Neural cell (in vitro differentiated cells): ENCODE measurements at regions not wholly inside any gene's neighbourhood (a gene's known extent, or its start where the extent isn't known, plus 50 kb on each side); places are given as distances from the start of the nearest gene placed in this dataset.
A peak's percentile ranks its signal among the peaks of the same experiment; 100 is the strongest.

Source experiments
- H2AFZ ChIP-seq: fragments of 200-600, 300-800 bp; sonication (generic), shearing (Covaris generic); 2 replicates; pipeline ENCODE4 v1.6.0; 2014; ENCODE audit warnings: low read depth, mild to moderate bottlenecking, antibody characterized with exemption, low read length, moderate library complexity
- H3F3A ChIP-seq: fragments of 200-600 bp; shearing (Covaris generic); 2 replicates; pipeline ENCODE4 v1.6.1; 2016; ENCODE audit warnings: mild to moderate bottlenecking, moderate library complexity, mixed read lengths, antibody characterized with exemption, low read length; ENCODE audit not compliant: insufficient read depth, poor library complexity, severe bottlenecking
- H3K27ac ChIP-seq: fragments of 200-600, 300-800 bp; sonication (generic), shearing (Covaris generic); 2 replicates; pipeline ENCODE4 v1.5.1; 2014; ENCODE audit warnings: mild to moderate bottlenecking, low read length, moderate library complexity
- H3K27me3 ChIP-seq: fragments of 300-800, 200-600 bp; sonication (generic), shearing (Covaris generic); 2 replicates; pipeline ENCODE4 v1.6.0; 2014; ENCODE audit warnings: mild to moderate bottlenecking, low read depth, low read length, moderate library complexity; ENCODE audit not compliant: insufficient read depth
- H3K36me3 ChIP-seq: fragments of 300-800, 200-600 bp; sonication (generic), shearing (Covaris generic); 2 replicates; pipeline ENCODE4 v1.5.1; 2014; ENCODE audit warnings: mild to moderate bottlenecking, antibody characterized with exemption, low read length, moderate library complexity; ENCODE audit not compliant: insufficient read depth
- H3K4me2 ChIP-seq: fragments of 300-800, 200-600 bp; sonication (generic), shearing (Covaris generic); 2 replicates; pipeline ENCODE4 v1.6.0; 2014; ENCODE audit warnings: mild to moderate bottlenecking, low read length
- H3K4me3 ChIP-seq: fragments of 300-800, 200-600 bp; sonication (generic), shearing (Covaris generic); 2 replicates; pipeline ENCODE4 v1.5.1; 2014; ENCODE audit warnings: mild to moderate bottlenecking, low read length, moderate library complexity
- H3K79me2 ChIP-seq: fragments of 200-600 bp; shearing (Covaris generic); replicated peaks from 2 replicates; pipeline ENCODE4 v1.6.0; 2014; ENCODE audit warnings: mild to moderate bottlenecking, low read length, moderate library complexity; ENCODE audit not compliant: insufficient read depth
- H3K9ac ChIP-seq: fragments of 300-800, 200-600 bp; sonication (generic), shearing (Covaris generic); 2 replicates; pipeline ENCODE4 v1.6.1; 2016; ENCODE audit warnings: mild to moderate bottlenecking, low read length, mixed read lengths
- H3K9me2 ChIP-seq: fragments of 200-600 bp; shearing (Covaris generic); 2 replicates; pipeline ENCODE4 v1.6.1; 2016; ENCODE audit warnings: mild to moderate bottlenecking, low read length, mixed read lengths; ENCODE audit not compliant: insufficient read depth
- H3K9me3 ChIP-seq: fragments of 200-600, 300-800 bp; sonication (generic), shearing (Covaris generic); 2 replicates; pipeline ENCODE4 v1.6.1; 2016; ENCODE audit warnings: mild to moderate bottlenecking, mixed run types, low read length, moderate library complexity, mixed read lengths
- H4K20me1 ChIP-seq: fragments of 200-600 bp; shearing (Covaris generic); 2 replicates; pipeline ENCODE4 v1.6.1; 2016; ENCODE audit warnings: mild to moderate bottlenecking, mixed run types; ENCODE audit not compliant: insufficient read depth
- CTCF ChIP-seq: fragments of 450-650 bp; IDR thresholded peaks from 2 replicates; pipeline ENCODE4 v1.5.1; 2014; ENCODE audit warnings: antibody characterized with exemption, mild to moderate bottlenecking, moderate library complexity; ENCODE audit not compliant: poor library complexity, severe bottlenecking
- EP300 ChIP-seq: fragments of 450-650 bp; conservative IDR thresholded peaks from 2 replicates; pipeline ENCODE4 v1.6.1; 2014; ENCODE audit warnings: antibody characterized with exemption, mild to moderate bottlenecking, moderate library complexity; ENCODE audit not compliant: poor library complexity, severe bottlenecking
- EZH2 ChIP-seq: fragments of 200-600, 300-800 bp; shearing (Covaris generic), sonication (generic); IDR thresholded peaks from 2 replicates; pipeline ENCODE4 v1.6.1; 2014; ENCODE audit warnings: antibody characterized with exemption, low read length, borderline replicate concordance, mild to moderate bottlenecking; ENCODE audit not compliant: insufficient read depth, poor library complexity, severe bottlenecking
- MXI1 ChIP-seq: fragments of 450-650 bp; conservative IDR thresholded peaks from 2 replicates; pipeline ENCODE4 v1.6.1; 2014; ENCODE audit warnings: antibody characterized with exemption, mild to moderate bottlenecking; ENCODE audit not compliant: poor library complexity, severe bottlenecking
- POLR2AphosphoS5 ChIP-seq: IDR thresholded peaks from 2 replicates; pipeline ENCODE4 v1.6.1; 2012
- RAD21 ChIP-seq: fragments of 450-650 bp; conservative IDR thresholded peaks from 2 replicates; pipeline ENCODE4 v1.6.1; 2014; ENCODE audit warnings: antibody characterized with exemption, mild to moderate bottlenecking, moderate library complexity
- SMC3 ChIP-seq: fragments of 450-650 bp; conservative IDR thresholded peaks from 2 replicates; pipeline ENCODE4 v1.6.1; 2014; ENCODE audit warnings: antibody characterized with exemption, mild to moderate bottlenecking, moderate library complexity; ENCODE audit not compliant: poor library complexity
- TAF1 ChIP-seq: IDR thresholded peaks from 2 replicates; pipeline ENCODE4 v1.6.1; 2012; ENCODE audit warnings: low read depth
- TF ChIP-seq, protein P1 (sequence below): IDR thresholded peaks from 2 replicates; pipeline ENCODE4 v1.6.1; 2012; ENCODE audit warnings: borderline replicate concordance

DNA sequence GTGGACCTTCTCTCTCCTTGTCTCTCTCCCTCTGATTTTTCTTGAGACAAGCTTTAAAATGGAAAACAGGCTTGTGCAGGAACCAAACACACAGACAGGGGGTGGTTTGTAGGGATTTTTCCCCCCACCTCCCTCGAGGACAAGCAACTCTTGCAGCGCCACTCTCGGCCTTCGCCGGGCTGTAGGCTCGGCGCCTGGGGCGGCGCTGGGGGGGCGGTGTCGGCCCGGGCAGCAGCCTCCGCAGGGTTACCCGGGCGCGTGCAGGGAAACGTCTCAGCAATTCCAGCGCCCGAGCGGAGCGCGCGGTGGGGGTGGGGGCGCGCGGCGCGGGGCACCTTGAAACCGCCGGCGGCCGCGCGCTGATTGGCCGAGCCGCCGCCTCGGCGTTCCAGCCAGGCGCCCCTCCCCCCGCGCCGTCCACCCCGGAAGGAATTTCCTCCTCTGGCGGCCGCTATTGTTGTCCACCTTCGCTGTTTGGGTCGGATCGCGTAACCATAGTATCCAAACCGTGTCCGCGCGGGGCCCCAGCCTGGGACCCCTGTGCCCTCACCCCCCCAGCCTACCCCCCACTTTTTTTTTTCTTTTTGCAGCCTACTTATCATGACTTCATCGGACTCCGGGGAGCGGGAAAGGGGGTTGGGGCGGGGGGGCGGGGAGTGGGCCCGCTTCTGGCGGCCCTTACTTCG, 59.8 kb upstream of the ACOT11 start:
- Histone ChIP-seq H2AFZ (no peak overlapping the region), H3F3A (no peaks in the 10 kb centered on the region), H3K27ac (peak overlapping the region; percentile 87), H3K4me2 (peak overlapping the region; percentile 70), H4K20me1 (no peaks in the 10 kb centered on the region), H3K36me3 (no peaks in the 10 kb centered on the region), H3K9me2 (no peaks in the 10 kb centered on the region), H3K9me3 (no peaks in the 10 kb centered on the region), H3K79me2 (no peaks in the 10 kb centered on the region), H3K4me3 (peak overlapping the region; percentile 79), H3K9ac (peak overlapping the region; percentile 87), H3K27me3 (no peaks in the 10 kb centered on the region)
- no peak for TF ChIP-seq EZH2
- peak; percentile 73 for TF ChIP-seq RAD21
- TF ChIP-seq EP300, result peak; percentile 88
- TF ChIP-seq CTCF, result peak; percentile 61
- TF ChIP-seq MXI1, result peak; percentile 77
- peak; percentile 48 for TF ChIP-seq TAF1
- peak; percentile 81 for TF ChIP-seq SMC3
- TF ChIP-seq, protein P1, sequence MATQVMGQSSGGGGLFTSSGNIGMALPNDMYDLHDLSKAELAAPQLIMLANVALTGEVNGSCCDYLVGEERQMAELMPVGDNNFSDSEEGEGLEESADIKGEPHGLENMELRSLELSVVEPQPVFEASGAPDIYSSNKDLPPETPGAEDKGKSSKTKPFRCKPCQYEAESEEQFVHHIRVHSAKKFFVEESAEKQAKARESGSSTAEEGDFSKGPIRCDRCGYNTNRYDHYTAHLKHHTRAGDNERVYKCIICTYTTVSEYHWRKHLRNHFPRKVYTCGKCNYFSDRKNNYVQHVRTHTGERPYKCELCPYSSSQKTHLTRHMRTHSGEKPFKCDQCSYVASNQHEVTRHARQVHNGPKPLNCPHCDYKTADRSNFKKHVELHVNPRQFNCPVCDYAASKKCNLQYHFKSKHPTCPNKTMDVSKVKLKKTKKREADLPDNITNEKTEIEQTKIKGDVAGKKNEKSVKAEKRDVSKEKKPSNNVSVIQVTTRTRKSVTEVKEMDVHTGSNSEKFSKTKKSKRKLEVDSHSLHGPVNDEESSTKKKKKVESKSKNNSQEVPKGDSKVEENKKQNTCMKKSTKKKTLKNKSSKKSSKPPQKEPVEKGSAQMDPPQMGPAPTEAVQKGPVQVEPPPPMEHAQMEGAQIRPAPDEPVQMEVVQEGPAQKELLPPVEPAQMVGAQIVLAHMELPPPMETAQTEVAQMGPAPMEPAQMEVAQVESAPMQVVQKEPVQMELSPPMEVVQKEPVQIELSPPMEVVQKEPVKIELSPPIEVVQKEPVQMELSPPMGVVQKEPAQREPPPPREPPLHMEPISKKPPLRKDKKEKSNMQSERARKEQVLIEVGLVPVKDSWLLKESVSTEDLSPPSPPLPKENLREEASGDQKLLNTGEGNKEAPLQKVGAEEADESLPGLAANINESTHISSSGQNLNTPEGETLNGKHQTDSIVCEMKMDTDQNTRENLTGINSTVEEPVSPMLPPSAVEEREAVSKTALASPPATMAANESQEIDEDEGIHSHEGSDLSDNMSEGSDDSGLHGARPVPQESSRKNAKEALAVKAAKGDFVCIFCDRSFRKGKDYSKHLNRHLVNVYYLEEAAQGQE, result peak; percentile 72
- peak; percentile 71 for TF ChIP-seq POLR2AphosphoS5

GRCh38 chr1:54487571-54488050, 60.4 kb upstream of the ACOT11 start:
- Histone ChIP-seq H3K9ac (peak overlapping the region; percentile 69), H2AFZ (no peak overlapping the region), H3K4me2 (peak overlapping the region; percentile 70), H3K4me3 (peak overlapping the region; percentile 79), H3K9me3 (no peaks in the 10 kb centered on the region), H3K36me3 (no peaks in the 10 kb centered on the region), H3K27me3 (no peaks in the 10 kb centered on the region), H4K20me1 (no peaks in the 10 kb centered on the region), H3K9me2 (no peaks in the 10 kb centered on the region), H3K79me2 (no peaks in the 10 kb centered on the region), H3F3A (no peaks in the 10 kb centered on the region), H3K27ac (peak overlapping the region; percentile 87)
- TF ChIP-seq CTCF (no peak), EP300 (no peak), RAD21 (no peak), MXI1 (no peak), EZH2 (no peak), SMC3 (no peak), TAF1 (no peak), POLR2AphosphoS5 (no peak)
- TF ChIP-seq, protein P1, result no peak
